ENCODE measurements at regions not wholly inside any gene's neighbourhood (a gene's known extent, or its start where the extent isn't known, plus 50 kb on each side); places are given as distances from the start of the nearest gene placed in this dataset.
"Not testable (repeated sequence)": the region's sequence is repeated elsewhere in the genome, so short reads cannot be mapped to it uniquely, and the experiment has no call there.

DNA sequence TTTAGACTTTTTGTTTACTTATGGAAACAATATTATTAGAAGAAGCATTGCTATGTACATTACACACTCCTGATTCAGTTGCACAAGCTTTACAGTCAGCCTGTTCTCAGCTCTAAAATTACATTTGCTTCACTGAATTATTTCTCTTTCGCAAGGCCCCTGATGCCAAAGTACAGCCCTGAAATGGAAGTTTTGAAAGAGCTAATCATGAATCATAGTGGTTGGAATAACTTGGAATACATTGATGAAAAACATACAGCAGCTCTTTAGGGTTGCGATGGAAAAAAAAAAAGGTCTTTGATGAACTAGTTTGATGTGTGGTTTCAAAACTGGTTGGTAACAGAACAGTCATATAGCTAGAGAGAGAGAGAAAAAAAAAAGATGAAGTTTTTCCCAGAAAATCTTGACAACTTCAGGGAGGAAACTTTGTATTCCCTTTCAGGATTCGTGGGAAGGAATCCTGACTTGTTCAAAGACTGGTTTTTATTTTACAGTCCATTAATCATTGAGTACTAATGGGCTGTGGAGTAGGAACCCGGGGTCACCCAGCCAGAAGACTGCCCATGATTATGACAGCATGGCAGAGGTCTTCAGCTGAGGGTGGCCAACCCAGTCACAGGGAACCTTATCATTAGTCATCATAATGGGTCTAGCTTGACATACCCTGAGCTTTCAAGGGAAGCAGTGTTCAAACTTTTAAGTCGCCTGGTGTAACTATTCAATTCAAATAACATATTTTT lies 460.1 kb downstream of the NAV3 start:
- TF ChIP-seq, protein P1, sequence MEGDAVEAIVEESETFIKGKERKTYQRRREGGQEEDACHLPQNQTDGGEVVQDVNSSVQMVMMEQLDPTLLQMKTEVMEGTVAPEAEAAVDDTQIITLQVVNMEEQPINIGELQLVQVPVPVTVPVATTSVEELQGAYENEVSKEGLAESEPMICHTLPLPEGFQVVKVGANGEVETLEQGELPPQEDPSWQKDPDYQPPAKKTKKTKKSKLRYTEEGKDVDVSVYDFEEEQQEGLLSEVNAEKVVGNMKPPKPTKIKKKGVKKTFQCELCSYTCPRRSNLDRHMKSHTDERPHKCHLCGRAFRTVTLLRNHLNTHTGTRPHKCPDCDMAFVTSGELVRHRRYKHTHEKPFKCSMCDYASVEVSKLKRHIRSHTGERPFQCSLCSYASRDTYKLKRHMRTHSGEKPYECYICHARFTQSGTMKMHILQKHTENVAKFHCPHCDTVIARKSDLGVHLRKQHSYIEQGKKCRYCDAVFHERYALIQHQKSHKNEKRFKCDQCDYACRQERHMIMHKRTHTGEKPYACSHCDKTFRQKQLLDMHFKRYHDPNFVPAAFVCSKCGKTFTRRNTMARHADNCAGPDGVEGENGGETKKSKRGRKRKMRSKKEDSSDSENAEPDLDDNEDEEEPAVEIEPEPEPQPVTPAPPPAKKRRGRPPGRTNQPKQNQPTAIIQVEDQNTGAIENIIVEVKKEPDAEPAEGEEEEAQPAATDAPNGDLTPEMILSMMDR (conservative IDR thresholded peaks at IDR 0.05; ENCODE audit: control insufficient read depth, insufficient read depth, low read depth, low read length): no peak
- peak; percentile 97 for DNase-seq (ENCODE audit: low read depth)
- H3K4me3 ChIP-seq (ENCODE audit: control insufficient read depth, low read depth, low read length): no peak overlapping the region

DNA sequence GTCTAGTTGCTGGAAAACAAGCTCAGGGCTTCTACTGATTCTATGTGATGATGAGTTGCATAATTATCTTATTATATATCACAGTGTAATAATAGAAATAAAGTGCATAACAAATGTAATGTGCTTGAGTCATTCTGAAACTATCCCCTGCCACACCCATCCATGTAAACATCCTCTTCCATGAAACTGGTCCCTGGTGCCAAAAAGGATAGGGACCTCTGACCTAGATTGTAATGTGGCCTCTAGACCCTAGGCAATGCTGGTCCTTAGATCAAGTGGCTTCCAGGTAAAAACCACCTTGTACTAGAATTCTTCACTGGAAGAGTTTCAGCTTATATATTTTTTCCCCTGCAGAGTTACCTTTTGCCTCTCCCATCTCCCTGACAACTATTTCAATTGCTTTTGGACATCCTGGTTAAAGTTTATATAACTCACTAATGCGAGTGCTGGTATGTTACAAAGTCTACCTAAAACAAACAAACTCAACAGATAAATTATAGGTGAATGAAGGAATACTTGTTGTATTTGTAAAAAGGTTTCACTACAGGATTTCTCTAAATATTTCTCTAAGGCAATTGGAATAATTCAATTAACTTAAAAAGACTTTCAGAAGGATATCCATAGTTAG lies 462.5 kb downstream of the NAV3 start:
- H3K4me3 ChIP-seq (ENCODE audit: control insufficient read depth, low read depth, low read length): no peak overlapping the region
- peak; percentile 79 for DNase-seq (ENCODE audit: low read depth)
- TF ChIP-seq, protein P1 (conservative IDR thresholded peaks at IDR 0.05; ENCODE audit: control insufficient read depth, insufficient read depth, low read depth, low read length): no peak

DNA sequence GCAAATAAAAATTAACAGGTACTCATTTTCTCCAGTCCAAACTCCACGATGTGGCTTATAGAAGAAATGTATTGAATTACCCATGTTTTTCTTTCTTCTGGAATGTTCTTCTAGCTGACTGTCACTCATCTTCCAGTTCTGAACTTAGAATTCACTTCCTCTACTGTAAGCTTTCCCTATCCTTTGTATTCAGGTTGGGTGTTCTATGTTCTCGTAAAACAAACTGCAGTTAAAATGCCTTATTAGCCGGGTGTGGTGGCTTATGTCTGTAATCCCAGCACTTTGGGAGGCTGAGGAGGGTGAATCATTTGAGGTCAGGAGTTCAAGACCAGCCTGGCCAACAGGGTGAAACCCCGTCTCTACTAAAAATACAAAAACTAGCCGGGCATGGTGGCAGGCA lies 470.6 kb downstream of the NAV3 start:
- not testable (repeated sequence) for DNase-seq (ENCODE audit: low read depth); H3K4me3 ChIP-seq (ENCODE audit: control insufficient read depth, low read depth, low read length)

DNA sequence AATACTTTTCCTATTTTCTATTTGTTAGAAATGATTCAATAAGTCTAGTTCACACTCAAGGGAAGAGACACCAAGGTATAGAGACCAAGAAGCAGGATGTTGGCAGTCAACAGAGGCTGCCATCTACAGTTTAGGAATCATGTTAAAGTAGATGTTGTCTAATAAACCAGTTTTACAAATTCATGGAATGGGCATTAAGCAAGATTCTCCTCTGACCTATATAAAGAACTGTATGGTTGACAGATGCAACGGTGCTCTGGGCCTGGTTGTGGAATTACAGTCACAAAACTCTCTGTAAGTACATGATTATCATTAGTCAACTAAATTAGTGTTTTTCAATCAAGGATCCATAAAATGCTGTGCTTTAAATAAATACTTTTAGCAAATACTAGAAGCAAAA lies 475.1 kb downstream of the NAV3 start:
- DNase-seq (ENCODE audit: low read depth): no peak
- TF ChIP-seq, protein P1 (conservative IDR thresholded peaks at IDR 0.05; ENCODE audit: control insufficient read depth, insufficient read depth, low read depth, low read length): no peak
- H3K4me3 ChIP-seq (ENCODE audit: control insufficient read depth, low read depth, low read length): no peak overlapping the region

DNA sequence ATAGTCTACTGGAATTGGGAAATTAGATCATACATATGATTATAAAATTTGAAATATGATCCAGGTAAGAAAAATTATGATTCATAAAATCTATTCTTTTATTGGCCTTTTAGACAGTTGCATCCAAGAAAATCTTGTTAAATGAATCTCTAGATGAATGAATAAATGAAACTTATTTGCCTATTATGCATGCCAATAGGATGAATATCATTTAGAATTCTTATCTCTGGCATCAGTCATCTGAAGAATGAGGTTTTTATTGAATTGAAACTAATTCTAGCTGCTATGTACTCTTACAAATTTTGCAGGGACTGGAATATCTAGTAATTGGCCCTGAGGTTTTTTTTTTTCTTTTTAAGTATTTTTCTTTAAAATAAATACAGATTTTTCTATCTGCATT lies 475.5 kb downstream of the NAV3 start:
- DNase-seq (ENCODE audit: low read depth): no peak
- TF ChIP-seq, protein P1 (conservative IDR thresholded peaks at IDR 0.05; ENCODE audit: control insufficient read depth, insufficient read depth, low read depth, low read length): no peak

DNA sequence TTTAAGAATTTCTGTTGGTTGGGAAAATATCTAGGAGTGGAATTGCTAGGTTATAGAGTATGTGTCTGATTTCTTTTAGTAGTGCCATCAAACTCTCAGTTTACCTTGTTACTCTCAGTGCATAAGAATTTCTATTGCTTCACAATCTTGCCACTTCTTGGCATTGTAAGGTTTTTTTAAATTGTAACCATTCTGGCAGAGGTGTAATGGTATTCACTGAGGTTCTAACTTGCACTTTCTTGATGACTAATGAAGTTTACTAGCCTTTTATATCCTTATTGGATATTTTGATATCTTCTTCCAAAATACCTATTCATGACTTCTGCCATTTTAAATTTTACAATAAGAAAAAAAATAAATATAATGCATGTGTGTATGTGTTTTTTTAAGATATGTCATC lies 478.0 kb downstream of the NAV3 start:
- no peak for DNase-seq (ENCODE audit: low read depth)

More for the DNA sequence above, 475.5 kb downstream of the NAV3 start:
- H3K4me3 ChIP-seq (ENCODE audit: control insufficient read depth, low read depth, low read length): no peak overlapping the region

DNA sequence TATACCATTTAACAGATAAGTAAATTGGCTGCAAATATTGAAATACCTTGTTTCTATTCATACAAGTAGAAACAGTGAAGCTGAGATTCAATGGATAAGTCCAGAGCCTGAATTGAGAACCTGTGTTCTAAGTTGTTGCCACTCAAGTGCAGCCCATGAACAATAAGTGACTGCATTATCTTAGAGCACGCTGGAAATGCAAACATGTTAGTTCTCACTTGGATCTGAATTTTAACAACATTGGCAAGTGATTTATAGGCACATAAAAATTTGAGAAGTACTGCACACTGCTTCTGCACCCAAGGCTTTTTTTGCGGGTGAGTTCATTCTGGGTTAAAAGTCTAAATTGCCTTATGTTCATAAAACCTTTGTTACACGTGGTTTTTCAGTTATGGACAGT lies 484.3 kb downstream of the NAV3 start:
- TF ChIP-seq, protein P1 (conservative IDR thresholded peaks at IDR 0.05; ENCODE audit: control insufficient read depth, insufficient read depth, low read depth, low read length): no peak
- no peak overlapping the region for H3K4me3 ChIP-seq (ENCODE audit: control insufficient read depth, low read depth, low read length)
- DNase-seq (ENCODE audit: low read depth): no peak

More for the DNA sequence above, 478.0 kb downstream of the NAV3 start:
- TF ChIP-seq, protein P1 (conservative IDR thresholded peaks at IDR 0.05; ENCODE audit: control insufficient read depth, insufficient read depth, low read depth, low read length): no peak
- H3K4me3 ChIP-seq (ENCODE audit: control insufficient read depth, low read depth, low read length): no peak overlapping the region
